Suppressor macrophage (primary cell): ENCODE measurements at regions not wholly inside any gene's neighbourhood (a gene's known extent, or its start where the extent isn't known, plus 50 kb on each side); places are given as distances from the start of the nearest gene placed in this dataset.
A peak's percentile ranks its signal among the peaks of the same experiment; 100 is the strongest.

Experiments used
- DNase-seq, 4 experiments: peaks; one replicate each; pipeline ENCODE4 v3.0.0-alpha.2; 2020 to 2022

DNA sequence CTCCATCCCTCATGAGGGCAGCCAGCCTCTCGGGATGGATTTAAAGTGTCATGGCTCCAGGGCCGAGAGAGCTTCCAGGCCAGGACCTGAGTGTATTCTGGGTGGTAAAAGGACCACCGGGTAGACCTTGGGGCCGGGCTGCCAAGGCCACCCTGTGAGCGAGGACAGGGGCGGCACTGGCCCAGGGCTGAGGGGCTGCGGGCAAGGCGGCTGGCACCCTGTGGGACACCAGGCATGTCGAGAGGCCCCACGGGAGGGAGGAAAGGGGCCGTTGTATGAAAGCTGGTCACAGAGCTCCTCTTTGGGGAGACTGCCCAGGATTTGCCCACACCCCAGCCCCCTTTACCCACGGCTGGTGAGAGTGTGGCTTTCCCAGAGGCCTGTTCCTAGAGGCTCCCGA is 92.3 kb upstream of the RTL6 start:
- no peak for DNase-seq

DNA sequence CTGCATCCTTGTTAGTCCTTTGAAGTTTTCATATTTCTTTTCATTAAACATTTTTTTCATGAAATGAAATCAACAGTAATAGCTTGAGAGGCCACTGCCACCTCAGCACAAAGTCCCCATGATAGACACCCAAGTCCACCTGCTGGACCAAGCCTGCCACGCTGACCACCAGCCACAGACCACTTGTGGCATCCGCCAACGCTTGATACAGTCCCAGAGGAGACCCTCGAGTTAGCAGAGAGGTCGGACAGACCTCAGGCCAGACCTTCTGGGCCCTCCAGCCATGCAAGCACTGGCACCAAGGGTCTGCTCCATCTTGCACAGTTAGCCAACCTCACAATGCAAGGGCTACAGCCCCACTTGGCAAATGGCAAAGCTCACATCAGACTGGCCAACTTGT is 91.8 kb upstream of the RTL6 start:
- no peak for DNase-seq

DNA sequence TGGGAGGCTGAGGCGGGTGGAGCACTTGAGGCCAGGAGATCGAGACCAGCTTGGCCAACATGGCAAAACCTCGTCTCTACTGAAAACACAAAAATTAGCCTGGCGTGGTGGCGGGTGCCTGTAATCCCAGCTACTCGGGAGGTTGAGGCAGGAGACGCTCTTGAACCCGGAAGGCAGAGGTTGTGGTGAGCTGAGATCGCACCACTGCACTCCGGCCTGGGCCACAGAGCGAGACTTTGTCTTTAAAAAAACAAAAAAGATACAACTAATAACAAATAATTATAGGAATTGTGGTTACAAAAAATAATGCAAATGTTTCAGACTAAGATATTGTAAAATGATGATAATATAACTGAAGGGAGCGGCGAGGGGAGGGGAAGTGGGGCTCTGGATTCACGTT is 90.3 kb upstream of the RTL6 start:
- DNase-seq, result no peak

DNA sequence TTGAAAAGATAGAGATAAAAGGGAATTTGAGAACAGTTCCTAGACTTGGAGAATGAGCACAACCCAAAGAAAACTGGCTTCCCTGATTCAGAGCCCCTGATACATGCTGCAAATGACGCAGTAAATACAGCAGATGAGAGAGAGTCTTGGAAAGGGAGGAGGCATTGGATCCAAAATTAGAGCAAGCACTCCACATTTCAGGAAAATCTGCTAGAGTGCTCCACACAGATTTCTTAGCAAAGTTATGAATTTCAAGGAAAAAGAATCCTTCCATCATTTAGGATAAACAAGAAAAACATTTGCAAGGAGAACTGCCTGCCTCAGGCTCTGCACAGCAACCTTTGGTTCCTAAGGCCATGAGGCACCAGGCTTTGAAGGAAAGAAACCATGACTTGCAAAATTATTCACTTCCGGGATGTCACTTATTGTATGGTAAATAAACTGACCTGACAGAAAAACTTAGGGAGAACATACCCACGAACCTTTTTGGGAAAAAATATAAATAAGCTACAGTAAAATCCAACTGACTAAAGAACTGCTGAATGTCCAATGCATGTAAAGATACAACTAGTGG is 89.8 kb upstream of the RTL6 start:
- no peak for DNase-seq

DNA sequence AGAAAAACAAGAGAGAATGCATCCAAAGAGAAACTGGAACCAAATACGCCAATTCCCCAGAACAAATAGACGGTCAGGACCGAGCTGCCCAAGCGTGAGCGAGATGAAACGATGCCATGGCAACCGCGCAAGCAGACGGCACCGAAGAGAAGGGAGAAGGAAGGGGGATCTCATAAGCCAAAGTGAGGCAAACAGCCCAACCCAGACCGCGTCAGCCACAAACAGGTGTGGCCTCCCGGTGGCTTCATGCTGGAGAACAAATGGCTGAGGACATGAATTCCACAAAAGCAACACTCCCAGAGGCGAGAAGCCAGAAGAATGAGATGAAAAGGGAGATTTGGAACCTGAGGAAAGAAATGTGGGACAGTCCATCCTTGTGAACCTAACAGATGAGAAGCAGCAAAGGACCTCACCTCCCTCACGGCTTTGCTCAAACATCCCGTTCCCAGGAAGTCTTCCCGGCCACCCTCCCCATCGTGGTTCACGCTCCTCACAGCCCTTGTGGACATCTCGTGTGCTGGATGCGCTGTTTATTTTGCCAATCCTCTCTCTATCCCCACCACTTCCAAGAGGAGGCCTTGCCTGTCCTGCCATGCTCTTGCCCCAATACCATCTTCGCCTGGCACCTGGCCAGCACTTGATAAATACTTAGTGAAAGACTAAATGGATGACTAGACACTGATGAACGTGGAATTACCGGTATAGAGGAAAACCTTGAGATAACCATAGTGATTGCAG is 89.1 kb upstream of the RTL6 start:
- DNase-seq, result no peak

DNA sequence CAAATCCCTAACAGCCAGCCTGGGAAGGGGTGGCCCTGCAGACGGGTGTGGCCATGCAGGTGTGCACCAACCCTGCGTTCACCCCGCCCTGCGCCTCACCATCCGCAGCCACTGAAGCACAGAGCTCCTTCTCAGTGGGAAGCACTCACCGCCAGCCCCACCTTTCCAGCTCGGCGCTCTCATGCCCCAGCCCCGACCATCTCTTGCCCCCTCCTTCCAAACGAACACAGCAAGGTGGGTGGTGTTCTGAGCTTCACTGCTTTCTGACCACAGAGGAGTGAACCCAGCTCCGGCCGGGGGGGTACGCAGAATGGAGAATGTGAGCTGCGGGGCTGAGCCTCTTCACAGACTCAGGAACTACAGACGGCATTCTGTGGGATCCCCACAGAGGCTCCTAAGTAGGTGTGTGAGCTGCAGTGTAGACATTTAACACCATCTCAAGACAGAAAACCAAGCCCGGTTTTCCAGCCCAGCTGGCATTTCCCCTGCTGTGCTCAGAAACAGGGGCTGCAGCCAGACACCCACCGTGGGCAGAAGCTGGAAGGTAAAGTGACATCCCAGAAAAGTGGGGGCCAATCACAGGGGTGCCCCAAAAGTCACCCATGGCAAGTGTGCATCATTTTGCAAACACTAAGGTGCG is 88.4 kb upstream of the RTL6 start:
- no peak for DNase-seq

DNA sequence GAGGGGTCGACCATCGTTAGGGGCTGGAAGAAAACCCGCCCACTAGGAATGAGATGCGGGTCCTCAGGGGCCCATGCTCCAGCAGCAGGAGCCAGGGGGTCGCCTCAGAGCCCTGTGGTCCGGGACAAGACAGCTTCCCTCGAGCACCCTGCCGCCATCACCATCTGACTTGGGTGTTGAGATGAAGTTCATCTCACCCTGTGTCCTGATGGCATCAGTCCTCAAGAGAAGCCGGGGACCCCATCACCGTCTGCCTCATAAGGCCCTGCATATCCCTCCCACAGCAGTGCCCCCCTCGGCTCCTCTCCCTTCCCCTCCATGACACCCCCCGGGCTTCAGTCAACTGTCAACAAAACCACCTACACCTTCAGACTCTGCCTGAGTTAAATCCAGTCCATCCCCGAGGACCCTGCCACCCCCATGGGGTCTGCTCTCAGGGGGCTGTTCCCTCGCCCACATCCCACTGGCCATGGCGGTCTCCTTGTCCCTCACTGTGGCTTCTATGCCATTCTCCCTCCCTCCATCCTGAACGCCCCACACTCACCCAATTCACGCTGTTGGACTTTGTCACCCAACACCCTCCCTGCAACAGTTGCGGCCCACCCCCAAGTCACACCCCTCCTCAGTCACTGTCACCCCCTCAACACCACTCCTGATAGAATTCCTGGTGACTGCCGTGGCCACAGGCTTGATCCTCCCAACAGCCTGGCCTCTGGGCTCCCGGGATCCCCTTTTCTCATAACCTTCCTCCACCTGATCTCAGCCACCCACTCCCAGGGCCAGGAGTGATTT is 87.7 kb upstream of the RTL6 start:
- no peak for DNase-seq

DNA sequence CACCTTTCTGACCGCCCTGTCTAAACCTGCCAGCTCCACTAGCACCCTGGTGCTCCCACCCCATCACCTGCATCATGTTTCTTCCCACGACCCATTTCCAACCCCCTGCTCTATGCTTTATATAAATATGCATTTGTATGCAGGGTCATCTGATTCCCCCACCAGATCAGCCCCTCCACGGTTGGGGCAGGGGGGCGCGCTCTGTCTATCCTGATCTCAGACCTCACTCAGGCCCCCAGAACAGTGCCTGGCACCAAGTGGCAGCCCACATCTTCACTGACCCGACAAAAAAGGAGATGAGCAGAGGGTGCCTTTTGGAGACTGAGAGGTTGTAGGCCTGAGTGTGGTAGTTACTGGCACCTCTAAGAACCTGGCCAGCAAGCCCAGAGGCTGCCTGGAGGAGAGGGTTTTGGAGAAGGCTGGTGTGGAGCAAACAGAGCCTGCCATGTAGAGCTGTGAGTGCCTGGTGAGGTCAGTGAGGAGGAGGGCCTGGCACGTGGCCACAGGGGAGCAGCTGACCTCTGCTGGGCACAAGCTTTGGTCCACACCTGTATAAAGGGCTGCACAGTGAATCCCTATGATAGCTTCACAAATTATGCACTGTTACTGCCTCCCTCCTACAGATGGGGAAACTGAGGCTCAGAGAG is 86.3 kb upstream of the RTL6 start:
- no peak for DNase-seq

DNA sequence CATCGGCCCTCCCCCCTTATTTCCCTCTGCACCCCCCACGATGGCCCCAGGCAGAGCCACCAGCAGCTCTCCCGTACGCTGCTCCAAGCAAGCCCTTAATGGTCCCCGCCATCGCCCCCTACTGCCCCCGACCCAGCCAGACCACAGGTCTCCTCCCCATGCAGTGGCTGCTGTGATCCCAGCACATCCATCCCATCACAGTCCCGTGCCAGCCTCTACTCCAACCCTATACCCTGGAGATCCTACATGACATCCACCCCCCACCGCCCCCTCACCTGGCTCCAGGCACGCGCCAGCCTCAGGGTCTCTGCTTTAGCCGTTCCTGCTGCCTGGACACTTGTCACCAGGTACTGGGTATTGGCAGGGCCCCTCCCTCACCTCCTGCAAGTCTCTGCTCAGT is 85.8 kb upstream of the RTL6 start:
- no peak for DNase-seq

DNA sequence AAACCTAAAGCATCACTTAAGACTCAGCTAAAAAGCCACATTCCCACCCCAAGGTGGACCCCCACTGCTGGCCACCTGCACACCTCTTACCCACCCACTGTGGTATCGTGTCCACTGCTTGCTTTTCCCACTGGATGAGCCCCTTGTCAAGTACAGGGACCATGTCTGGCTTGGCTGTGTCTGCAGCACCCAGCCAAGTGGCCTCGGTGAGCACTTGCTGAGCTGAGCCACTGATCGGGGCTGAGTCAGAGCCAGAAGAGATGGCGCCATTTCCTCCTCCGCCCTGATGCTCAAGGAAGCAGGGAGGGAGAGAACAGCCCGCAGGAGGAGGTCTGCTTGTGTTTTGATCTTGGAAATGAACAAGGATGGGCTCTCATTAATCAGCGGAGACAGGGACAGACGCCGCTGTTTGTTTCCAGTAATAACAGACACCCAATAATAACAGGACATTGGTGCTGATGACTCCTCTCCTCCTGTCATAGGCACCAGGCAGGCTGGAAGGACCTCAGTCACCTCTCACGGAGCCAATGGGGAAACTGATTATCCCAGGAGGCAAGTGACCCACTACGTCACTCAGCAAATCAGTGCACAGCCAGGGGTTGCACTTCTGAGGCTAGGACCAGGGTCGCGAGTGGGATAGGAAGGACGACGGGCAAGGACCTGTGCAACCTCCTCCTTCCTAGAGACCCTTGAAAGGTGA is 85.2 kb upstream of the RTL6 start:
- DNase-seq, result peak; percentile 15 to 61 (median 50)

DNA sequence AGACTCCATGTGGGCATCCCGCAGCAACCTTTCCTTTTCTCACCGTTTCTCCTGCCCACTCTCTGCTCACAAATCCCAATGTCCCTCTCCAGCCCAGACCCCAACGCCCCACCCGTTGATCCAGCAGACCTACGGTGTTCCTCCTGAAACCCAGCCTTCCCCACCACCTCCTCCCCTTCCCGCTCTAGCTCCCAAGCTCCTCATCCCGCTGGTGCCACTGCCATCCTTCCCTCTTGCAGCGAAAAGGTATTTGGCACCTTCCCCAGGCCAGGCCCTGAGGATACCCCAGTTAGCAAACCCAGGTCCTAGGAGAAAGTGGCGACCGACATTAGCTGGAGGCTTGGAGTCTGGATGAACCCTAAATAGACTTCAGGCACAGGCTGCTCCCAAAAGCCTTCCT is 84.0 kb upstream of the RTL6 start:
- no peak for DNase-seq

DNA sequence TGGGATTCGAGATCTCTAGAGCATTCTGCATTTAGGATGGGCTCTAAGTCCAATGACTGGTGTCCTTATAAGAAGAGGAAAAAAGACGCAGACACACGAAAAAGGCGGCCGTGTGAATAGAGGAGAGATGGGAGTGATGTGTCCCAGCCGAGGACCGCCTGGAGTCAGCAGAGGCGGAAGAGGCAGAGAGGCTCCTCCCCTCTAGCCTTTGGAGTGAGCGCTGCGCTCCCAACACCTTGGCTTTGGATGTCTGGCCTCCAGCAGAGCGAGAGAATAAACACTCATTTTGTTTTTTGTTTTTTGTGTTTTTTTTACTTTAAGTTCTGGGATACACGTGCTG is 83.0 kb upstream of the RTL6 start:
- no peak for DNase-seq

DNA sequence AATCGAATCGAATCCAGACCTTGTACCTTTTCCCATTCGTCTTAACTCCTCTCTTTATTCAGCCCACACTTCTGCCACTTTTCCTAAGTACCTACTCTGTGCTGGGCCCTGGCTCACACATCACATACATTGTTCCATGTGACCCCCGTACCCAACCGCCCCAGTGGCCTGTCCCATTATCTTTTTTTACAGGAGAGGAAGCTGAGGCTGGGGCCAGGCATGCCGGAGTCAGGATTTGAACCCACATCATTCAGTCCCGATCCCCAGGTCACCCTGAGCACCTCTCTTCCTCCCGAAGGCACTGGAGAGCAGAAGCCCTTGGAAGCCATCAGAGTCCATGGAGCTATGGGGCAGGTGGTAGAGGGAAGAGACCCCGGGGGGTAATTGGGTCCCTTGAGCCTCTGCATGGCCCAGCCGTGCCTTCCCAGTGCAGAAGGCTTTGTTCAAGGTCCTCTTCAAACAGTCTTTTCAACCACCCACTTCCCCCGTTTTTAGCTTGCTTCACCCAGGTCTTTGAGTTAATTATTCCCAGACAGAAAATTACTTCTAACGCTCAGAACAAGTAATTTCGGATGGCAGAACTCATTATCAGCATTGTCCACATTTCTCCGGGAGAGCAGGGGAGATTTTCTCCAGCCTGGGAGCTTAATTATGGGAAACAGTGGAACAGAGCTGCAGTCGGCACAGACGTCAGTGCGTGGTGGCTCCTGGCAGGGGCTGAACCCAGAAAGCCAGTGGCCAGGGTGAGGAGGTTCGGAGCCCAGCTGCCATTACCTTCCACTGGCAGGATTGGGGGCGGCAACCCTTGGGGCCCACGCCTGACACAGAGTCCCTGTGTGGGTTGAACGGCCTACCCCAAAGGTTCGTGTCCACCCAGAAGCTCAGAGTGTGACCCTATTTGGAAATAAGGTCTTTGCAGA is 82.4 kb upstream of the RTL6 start:
- DNase-seq, result no peak

DNA sequence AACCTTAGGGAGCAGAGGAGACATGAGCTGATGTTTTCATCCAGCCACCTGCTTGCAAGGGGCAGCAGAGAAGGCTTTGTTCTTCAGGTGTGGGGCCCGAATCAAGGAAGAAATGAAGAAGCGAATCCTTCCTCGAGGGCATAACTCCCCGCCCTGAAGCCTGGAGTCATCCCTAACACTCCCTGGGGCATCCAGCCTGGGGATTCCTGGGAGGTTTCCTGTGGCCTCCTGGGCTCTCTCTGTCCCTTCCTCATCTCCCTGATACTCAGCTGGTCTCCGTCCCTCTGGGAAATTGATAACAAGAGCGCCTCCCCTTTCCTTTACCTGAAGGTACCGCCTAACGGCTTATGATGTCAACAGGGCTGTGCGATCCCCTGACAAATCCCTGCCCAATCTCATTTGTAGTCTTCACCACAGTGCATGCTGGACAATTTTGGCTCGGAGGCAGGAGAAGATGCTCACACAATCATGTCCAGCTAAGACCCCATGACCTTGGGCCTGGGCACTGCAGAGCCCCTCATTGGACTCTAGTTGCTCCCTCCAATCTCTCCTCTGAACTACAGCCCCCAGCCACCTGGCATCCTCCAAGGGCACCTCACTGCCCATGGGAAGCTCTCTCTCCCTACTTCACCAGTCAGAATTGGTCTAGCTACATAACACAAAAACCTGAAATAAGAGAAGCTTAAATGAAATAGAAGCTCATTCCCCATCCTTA is 80.6 kb upstream of the RTL6 start:
- DNase-seq, result no peak

DNA sequence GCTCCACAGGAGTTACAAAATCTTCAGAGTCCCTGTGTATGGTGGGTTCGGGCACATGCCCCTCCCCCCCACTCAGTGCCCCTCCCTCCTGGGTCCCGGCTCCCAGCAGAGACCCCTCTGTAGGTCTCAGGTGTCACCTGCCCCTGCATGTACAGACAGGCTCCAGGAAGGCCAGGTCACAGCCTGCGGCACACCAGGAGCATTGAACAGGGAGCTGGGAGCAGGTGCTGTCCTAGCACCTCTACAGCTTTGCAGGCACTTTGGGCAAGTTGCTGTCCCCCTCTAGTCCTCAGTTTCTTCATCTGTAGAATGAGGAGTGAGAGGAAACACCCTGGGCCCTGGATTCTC is 80.1 kb upstream of the RTL6 start:
- no peak for DNase-seq

DNA sequence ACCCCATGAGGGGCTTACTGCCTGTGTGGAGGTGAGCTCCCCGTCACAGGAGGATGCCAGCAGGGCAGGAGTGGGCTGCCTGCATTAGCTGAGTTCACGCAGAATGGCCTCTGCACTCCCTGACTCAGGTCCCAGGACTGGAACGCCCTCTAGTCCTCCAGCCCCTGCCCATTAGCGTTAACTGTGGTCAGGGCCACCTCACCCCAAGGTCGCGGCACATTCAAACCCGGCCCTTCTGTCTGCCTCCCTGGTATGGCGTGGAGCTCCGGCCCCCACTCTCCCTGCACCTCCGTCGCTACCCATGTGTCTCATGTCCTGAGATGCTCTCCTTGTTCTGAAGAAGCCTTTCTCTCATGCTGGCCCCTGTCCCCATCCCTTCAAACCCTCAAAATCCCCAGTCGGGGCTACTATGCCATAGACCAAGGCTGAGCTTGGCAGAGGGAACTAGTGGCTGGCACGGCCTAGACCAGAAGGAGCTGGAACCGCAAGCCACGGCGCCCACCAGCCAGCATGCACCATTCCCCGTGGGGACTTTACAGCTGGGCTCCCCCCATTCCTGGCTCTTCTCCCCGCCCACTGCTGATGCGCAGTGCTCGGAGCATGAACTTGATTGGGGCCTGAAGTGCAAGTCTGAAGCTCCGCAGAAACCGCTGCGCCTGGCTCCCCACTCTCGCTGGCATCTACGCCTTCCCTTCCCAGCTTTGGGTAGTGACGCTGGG is 79.5 kb upstream of the RTL6 start:
- peak in 3 of 4 experiments; percentile 31 to 50 (median 35) for DNase-seq

DNA sequence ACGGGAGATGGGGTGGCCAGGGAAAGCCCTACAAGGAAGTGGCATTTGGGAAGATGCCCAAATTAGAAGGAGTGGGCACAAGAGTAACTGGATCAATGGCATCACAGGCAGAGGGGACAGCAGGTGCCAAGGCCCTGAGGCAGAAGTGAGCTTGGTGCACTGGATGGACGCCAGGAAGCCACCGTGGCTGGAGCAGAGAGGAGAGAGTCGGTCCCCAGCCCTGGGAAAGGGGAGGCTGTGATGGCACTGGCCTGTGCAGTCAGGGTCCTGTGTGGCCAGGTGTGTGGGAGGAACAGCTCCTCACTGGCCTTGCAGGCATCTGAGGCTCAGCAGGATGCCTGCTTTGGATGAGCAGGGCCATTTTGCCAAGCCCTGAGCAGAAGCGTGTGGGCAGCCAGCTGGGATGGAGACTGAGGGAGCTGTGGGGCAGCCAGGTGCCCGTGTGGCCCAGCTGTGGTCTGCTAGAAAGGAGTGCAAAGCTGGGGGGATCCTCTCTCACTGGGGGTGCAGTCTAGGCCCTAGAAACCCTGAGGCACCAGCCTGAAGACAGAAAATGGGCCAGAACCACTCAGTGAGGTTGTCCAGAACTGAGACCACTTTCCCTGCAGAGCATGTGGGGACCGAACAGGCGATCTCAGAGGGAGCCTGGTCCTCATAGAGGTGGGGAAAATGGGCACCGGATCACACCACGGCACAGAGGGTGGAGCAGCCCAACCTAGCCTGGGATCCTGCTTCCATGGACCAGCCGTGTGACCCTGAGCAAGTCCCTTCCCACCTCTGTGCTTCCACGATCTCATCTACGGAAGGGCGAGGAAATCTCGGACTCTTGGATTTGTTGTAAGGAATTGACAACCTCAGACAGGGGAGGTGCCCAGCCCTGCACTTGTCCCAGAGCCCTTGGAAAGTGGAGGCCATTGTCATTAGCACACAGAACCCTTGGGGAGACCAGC is 78.6 kb upstream of the RTL6 start:
- no peak for DNase-seq

DNA sequence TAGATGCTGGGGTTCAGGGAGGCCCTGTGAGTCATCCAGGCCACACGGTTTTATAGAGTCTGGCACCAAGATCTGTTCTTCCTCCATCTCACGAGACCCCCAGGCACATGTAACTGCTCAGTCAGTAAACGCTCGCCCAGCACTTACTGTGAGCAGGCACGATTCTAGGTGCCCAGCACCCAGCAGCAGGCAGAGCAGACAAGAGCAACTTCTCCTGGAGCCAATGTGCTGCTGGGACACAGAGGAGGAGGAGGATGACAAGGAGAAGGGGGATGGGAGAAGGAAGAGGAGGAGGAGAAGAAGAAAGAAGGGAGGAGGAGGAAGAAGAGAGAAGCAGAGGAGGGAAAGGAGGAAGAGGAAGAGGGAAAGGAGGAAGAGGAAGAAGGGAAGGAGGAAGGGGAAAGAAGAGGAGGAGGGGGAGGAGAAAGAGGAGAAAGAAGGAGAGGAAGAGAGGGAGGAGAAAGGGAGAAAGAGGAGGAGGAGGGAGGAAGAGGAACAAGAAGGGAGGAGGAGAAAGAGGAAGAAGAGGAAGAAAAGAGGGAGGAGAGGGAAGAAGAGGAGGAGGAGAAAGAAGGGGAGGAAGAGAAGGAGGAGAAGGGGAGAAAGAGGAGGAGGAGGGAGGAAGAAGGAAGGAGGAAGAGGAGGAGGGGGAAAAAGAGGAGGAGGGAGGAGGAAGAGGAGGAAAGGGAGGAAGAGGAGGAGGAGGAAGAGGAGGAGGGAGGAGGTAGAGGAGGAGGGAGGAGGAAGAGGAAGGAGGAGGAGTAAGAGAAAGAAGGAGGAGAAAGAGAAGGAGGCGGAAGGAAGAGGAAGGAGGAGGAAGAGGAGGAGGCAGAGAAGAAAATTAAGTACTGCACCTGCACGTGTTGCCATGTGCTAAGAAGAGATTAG is 77.6 kb upstream of the RTL6 start:
- DNase-seq, result no peak
